CD4-positive, alpha-beta T cell treated with Interleukin-15 for 4 hours (primary cell): ENCODE measurements at regions not wholly inside any gene's neighbourhood (a gene's known extent, or its start where the extent isn't known, plus 50 kb on each side); places are given as distances from the start of the nearest gene placed in this dataset.

Experiments
- DNase-seq: peaks from one replicate; pipeline ENCODE4 v3.0.0-alpha.2; 2020; ENCODE audit warnings: low spot score

- DNase-seq, result no peak
Observed at GRCh38 chr10:6766131-6766801, 186.2 kb upstream of the PRKCQ start.

- DNase-seq, result no peak
Observed at GRCh38 chr10:6763423-6763822, 183.3 kb upstream of the PRKCQ start.

DNA sequence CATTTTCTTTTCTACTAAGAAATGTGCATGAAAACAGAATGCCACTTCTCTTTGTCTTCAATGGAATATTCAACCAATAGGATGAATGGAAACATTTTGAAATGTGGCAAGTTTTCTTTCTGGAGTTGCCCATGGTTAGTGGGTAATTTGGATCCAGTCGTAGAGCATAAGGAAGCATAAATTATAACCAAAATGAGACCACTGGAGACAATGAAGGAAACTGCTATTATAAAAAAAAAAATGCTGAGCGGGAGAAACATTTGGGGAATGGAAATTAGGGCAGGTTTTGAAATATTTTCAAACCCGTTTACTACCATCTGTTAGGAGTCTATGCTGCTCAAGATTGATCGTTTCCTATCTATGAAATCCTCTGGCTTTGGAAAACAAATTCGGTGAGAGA is 182.9 kb upstream of the PRKCQ start:
- DNase-seq, result no peak

DNA sequence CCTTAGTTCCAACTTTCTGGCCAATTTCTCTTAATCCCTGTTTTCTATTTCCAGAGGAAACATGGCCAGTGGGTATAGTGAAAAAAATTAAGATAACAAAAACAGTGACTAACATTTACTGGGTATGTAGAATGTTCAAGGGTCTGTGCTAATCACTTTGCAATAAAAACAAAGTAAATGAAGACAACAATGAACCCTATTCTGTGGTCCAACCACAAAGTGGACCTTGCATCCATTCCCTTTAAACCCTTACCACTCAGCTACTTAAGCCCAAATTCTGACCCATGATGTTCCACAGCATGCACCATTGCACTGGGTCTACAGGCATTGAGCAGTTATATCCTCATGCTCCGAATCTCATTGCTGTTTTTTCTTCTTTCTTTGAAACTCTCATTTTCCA is 179.9 kb upstream of the PRKCQ start:
- DNase-seq, result no peak

- no peak for DNase-seq
Observed at GRCh38 chr10:6757158-6757557, 177.1 kb upstream of the PRKCQ start.

GRCh38 chr10:6756716-6757115 is 176.6 kb upstream of the PRKCQ start:
- DNase-seq, result no peak

DNA sequence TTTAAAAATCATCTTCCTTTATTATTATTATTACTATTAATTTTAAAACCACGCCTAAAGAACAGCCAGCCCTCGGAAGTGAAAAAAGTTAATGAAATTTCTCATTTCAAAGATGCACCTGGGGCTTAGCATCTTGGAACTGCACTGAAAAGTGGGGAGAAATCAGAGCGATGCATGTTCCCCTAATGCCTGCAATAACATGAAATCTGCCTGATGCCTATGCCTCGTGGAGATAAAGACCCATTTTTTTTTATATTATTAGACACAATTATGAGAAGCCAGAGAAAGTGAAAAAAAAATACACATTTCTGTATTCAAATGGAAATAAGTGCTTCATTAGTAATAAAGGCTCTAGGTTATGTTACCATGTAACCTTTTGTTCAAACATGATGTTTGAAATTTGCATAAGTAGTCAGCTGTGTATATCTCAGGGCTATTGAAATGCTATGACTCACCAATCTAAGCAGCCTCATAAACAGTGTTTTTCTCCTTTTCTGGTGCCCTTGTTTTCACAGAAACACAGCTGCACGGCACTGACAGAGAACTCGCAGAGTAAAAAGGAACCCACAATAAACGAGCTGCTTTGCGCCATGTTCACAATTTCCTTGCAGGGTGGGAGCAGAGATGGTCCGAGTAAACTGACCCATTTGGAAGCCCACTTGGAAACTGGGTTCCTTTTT is 175.8 kb upstream of the PRKCQ start:
- DNase-seq, result no peak

DNA sequence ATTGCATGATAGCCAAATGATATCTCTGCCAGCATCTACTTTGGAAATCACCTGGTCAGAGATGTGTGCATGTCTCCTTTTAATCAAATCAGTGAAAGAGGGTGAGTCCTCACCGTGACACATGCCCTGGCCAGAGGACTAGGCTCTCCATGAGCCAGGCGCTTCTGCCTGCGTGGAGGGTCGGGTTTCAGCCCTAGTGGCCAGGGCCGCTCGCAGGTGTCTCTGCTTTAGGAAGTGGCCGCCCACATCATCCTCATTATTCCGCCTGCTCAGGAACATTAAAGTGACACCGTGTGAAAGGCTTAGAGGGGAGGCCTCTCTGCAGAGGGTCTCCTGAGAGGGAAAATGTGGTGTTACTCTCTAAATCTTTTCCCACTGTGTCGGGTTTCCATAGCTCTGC is 173.6 kb upstream of the PRKCQ start:
- no peak for DNase-seq

GRCh38 chr10:6751363-6751762 is 171.3 kb upstream of the PRKCQ start:
- DNase-seq, result no peak

GRCh38 chr10:6748981-6749635 is 169.0 kb upstream of the PRKCQ start:
- no peak for DNase-seq

- no peak for DNase-seq
Observed at GRCh38 chr10:6748029-6748428, 168.0 kb upstream of the PRKCQ start.

DNA sequence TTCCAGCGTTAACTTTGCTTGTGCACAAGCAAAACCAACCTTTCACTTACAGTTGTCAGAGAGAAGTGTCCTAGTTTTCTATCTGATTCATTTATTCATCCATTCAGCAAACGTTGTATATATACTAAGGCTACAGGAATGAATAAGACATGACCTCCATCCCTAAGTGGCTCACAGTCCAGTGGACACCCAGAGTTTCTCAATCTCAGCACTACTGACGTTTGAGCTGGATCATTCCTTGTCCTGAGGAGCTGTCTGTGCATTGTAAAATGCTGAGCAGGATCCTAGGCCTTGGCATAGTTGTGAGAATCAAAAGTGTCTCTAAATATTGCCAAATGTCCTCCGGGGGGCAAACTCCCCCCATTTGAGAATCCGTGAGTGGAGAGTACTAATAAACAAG is 166.7 kb upstream of the PRKCQ start:
- DNase-seq, result no peak

DNA sequence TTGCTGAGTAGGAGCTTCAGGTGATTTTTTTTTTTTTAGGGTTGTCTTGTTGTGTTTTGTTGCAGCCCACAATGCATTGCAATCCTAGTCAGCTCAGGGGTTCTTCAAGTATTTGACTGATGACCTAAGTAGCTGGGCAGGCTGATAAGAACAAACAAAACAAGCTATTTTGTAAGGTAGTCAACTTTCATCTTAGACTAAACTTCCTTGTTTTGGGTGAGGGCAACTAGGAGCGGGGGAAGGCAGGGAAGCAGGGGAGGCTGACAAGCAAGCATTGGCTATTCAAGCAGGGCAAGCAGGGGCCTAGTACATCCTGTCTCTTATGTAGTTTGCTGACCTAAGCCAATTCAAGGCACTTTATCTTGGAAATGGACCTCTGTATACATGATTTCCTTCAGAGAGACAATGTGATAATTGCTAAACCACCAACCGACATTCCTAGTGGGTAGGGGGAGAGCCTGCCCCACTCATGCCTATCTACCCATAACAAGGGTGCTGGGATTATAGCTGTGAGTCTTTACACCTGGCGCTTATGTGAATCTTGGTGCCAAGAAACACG is 163.3 kb upstream of the PRKCQ start:
- DNase-seq, result no peak

DNA sequence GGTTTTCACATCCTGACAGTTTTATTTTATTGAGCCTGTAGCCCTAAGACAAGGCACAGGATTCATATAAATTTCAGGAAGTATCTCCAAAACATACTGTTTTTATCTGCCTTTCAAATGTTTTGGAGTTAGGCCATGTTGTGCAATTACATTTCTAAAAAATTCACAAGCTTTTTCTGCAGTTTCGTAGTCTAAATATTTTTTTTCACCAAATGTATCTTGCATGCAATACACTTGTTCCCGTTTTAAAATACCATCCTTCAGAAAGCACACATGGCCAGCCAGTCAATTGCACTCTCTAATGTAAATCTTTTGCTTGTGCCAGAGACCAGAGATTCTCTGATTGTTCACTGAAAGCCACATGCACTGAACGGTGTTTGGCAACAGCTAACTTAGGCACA is 161.5 kb upstream of the PRKCQ start:
- no peak for DNase-seq

- no peak for DNase-seq
Observed at GRCh38 chr10:6739530-6740174, 159.6 kb upstream of the PRKCQ start.

- DNase-seq, result no peak
Observed at GRCh38 chr10:6738112-6738768, 158.2 kb upstream of the PRKCQ start.

DNA sequence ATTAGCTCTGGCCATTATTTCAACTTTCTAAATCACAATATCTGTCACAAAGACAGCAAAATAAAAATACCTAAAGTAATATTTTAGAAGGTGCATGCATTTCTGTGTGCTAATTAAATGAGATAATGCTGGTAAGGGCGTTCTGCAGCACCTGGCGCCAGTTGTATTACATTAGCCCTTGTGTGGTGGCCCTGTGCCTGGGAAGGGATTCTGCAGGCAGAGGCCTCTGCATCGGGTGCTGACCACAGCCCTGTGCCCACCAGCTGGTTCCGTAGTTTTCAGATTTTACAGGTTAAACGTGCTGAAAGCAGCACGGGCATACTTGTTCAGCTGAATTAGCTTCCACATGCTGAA is 157.7 kb upstream of the PRKCQ start:
- DNase-seq, result no peak

DNA sequence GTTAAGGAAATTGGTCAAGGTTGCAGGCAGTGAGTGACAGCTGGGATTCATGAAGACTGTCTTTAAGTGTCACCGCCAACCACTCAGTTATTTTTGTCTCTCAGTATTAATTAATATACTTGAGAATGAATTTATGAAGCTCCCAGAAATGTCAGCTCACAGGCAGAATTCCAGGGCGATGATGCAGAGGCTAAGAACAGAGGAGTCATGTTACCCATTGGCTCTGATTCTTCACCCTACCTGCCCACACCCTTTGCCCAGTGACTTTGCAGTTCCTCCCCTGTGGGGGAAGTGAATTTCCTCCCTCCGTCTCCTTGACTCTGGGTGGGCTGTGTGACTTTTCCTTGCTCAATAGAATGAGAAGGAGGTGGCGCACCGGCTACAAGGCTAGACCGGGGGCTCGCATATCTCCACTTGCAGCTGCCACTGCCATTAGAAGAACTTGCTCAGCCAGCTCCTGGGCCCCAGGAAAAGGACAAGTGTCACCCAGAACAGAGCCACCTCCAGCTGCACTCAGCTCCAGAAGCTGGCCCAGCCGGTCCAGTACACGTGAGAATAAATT is 157.1 kb upstream of the PRKCQ start:
- no peak for DNase-seq

GRCh38 chr10:6734286-6734685 is 154.2 kb upstream of the PRKCQ start:
- no peak for DNase-seq

DNA sequence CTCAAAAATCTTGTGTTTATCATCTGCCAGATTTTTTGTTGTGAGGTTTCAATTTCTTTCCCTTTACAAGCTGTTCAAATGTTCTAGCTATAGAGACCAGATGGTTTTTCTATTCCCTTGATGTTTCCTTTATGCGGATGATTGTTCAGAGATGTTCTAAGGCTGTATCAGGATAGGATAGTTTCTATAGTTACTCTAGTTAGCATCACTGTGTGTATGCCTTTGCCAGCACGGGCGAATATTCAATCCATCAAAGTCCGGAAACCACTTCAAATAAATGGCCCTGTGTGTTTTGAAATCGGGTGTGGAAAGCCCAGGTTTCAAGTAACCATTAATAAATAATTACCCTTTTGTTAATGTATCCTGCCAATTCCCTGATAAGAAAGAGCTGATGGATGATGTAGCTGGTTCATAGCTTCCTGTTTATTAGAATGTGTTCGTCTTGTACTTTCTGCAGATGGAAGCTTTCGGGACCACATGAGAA is 149.8 kb upstream of the PRKCQ start:
- no peak for DNase-seq

DNA sequence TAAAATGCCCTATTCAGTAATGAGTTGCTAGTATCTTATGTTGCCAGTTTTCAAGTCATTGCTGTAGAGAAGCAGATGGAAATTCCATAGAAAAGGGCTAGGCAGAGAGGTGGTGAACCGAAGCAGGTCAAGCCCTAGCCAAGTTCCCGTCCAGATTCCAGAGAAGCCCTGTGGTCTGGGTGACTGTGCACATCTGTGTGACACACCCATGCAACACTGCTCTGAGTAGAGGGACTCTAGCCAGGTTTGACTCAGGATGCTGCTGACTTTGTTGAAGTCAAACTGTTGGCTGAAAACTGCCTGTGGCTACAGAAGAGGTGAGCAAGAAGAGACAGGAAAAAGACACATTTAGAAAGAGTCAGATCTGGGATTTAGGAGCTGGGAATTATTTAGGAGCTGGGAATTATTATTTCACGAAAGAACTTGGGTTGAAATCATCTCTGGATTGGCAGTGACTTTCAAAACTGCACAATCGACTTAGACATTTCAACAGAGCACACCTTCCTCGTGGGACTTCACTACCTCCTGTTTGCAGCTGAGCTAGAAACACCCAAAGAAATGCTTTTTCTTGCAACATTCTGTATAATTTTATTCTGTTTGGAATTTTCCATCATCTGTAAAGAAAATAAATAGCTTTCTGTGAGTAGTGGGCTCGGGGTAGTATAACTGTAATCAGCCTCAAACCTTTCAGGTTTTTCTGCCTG is 149.1 kb upstream of the PRKCQ start:
- DNase-seq, result no peak
